Left lung (tissue), 4 donors: ENCODE measurements at regions not wholly inside any gene's neighbourhood (a gene's known extent, or its start where the extent isn't known, plus 50 kb on each side); places are given as distances from the start of the nearest gene placed in this dataset.

Experiments
- ATAC-seq: fragments of 200-7000 bp; cut with Tn5 transposase; one replicate; pipeline ENCODE4 v1.9.1; 2020; ENCODE audit warnings: moderate library complexity
- DNase-seq, 4 donors: peaks; one replicate each; pipeline ENCODE4 v3.0.0-alpha.2; 2013 to 2020
- H3K27ac ChIP-seq, 2 donors: fragments of 200-600 bp; sonication (generic) in 1 of 2; one replicate each; pipeline versions ENCODE4 v1.5.0 to v1.8.0; 2020 to 2021
- H3K27me3 ChIP-seq, 2 donors: fragments of 200-600 bp; sonication (generic) in 1 of 2; one replicate each; pipeline versions ENCODE4 v1.5.0 to v1.8.0; 2020 to 2021
- H3K36me3 ChIP-seq, 2 donors: fragments of 200-600 bp; sonication (generic) in 1 of 2; one replicate each; pipeline versions ENCODE4 v1.5.0 to v1.8.0; 2020 to 2021
- H3K4me1 ChIP-seq, 2 donors: fragments of 200-600 bp; one replicate each; pipeline ENCODE4 v1.8.0; 2021
- H3K4me3 ChIP-seq, 2 donors: fragments of 200-600 bp; sonication (generic) in 1 of 2; one replicate each; pipeline versions ENCODE4 v1.5.0 to v1.8.0; 2020 to 2021; ENCODE audit warnings: mild to moderate bottlenecking in 1 of 2
- H3K9me3 ChIP-seq, 2 donors: fragments of 200-600 bp; sonication (generic) in 1 of 2; one replicate each; pipeline versions ENCODE4 v1.5.0 to v1.8.0; 2020 to 2021
- CTCF ChIP-seq, 2 donors: fragments of 200-600 bp; sonication (generic) in 1 of 2; IDR thresholded peaks; one replicate each; pipeline versions ENCODE4 v1.5.0 to v1.8.0; 2021; ENCODE audit warnings: antibody characterized with exemption in 2 of 2
- intact Hi-C, 2 donors: fragments of 100-400 bp; cut with DNase I; formaldehyde crosslinking; loops; one replicate each; pipeline versions ENCODE4 v1.11.2 to v1.14.2; 2022
- donor health status: DM: no; HTN: yes; CAD: no.
- donor health status: DM: no; HTN: no; CAD: no.

- H3K27ac ChIP-seq: no peak overlapping the region
- H3K9me3 ChIP-seq: no peaks in the 10 kb centered on the region
- H3K36me3 ChIP-seq: no peaks in the 10 kb centered on the region
- DNase-seq (no peak), ATAC-seq (no peak)
- no peaks in the 10 kb centered on the region for H3K4me1 ChIP-seq
- intact Hi-C loops: no loop called here
- TF ChIP-seq CTCF (IDR thresholded peaks at IDR 0.05): no peak
- no peak overlapping the region for H3K4me3 ChIP-seq
- H3K27me3 ChIP-seq: no peaks in the 10 kb centered on the region
These were observed 82.4 kb downstream of the DIO3 start for GRCh38 chr14:101643651-101644050.

- Histone ChIP-seq H3K27ac (no peak overlapping the region), H3K27me3 (peaks cover 8 to 39% of the 10 kb centered on the region in 2 donors), H3K4me1 (no peaks in the 10 kb centered on the region), H3K36me3 (no peaks in the 10 kb centered on the region), H3K4me3 (no peak overlapping the region), H3K9me3 (no peaks in the 10 kb centered on the region)
- DNase-seq (no peak), ATAC-seq (no peak)
- intact Hi-C loops: no loop called here
- TF ChIP-seq CTCF (IDR thresholded peaks at IDR 0.05): no peak
These were observed 92.8 kb downstream of the DIO3 start for GRCh38 chr14:101654051-101654450.

GRCh38 chr14:101657372-101657771 is 96.1 kb downstream of the DIO3 start:
- H3K9me3 ChIP-seq: no peaks in the 10 kb centered on the region
- ATAC-seq: no peak
- intact Hi-C loops: no loop called here
- H3K4me3 ChIP-seq: no peak overlapping the region
- no peaks in the 10 kb centered on the region for H3K36me3 ChIP-seq
- no peak for DNase-seq
- TF ChIP-seq CTCF (IDR thresholded peaks at IDR 0.05): no peak
- no peaks in the 10 kb centered on the region for H3K4me1 ChIP-seq
- no peak overlapping the region for H3K27ac ChIP-seq
- H3K27me3 ChIP-seq: peaks cover 5 to 44% of the 10 kb centered on the region in 2 donors

GRCh38 chr14:101665478-101666078 is 95.9 kb upstream of the PPP2R5C start:
- no peak for TF ChIP-seq CTCF (IDR thresholded peaks at IDR 0.05)
- H3K4me1 ChIP-seq: no peaks in the 10 kb centered on the region
- DNase-seq: peak in 2 of 4 donors; percentile 20 to 34
- peaks cover 4 to 35% of the 10 kb centered on the region in 2 donors for H3K27me3 ChIP-seq
- ATAC-seq: peak; percentile 37
- H3K4me3 ChIP-seq: no peak overlapping the region
- no peaks in the 10 kb centered on the region for H3K36me3 ChIP-seq
- intact Hi-C loops: no loop called here
- peaks cover 5 to 16% of the 10 kb centered on the region in 2 donors for H3K9me3 ChIP-seq
- H3K27ac ChIP-seq: no peak overlapping the region

GRCh38 chr14:101666264-101666663 is 95.2 kb upstream of the PPP2R5C start:
- H3K4me1 ChIP-seq: no peaks in the 10 kb centered on the region
- TF ChIP-seq CTCF (IDR thresholded peaks at IDR 0.05): no peak
- no peak overlapping the region for H3K4me3 ChIP-seq
- intact Hi-C loops: no loop called here
- no peak for ATAC-seq
- DNase-seq: no peak
- H3K36me3 ChIP-seq: no peaks in the 10 kb centered on the region
- H3K27me3 ChIP-seq: peaks cover 4 to 35% of the 10 kb centered on the region in 2 donors
- peaks cover 5 to 21% of the 10 kb centered on the region in 2 donors for H3K9me3 ChIP-seq
- H3K27ac ChIP-seq: no peak overlapping the region
